Activated naive CD4-positive, alpha-beta T cell treated with anti-CD3 and anti-CD28 coated beads, Interleukin-2, amount 50 U/mL, for 72 hours (primary cell): ENCODE measurements at regions not wholly inside any gene's neighbourhood (a gene's known extent, or its start where the extent isn't known, plus 50 kb on each side); places are given as distances from the start of the nearest gene placed in this dataset.

Experiments
- ATAC-seq, 2 donors: fragments of 150-1000 bp; cut with Tn5 transposase; 2 replicates each; pipeline ENCODE4 v1.10.0; 2021; ENCODE audit warnings: mild to moderate bottlenecking in 2 of 2, moderate library complexity in 2 of 2
- DNase-seq, 2 donors: peaks; one replicate each; pipeline ENCODE4 v3.0.0; 2021 to 2022; ENCODE audit warnings: low spot score in 2 of 2
- H3K27ac Mint-ChIP-seq, 2 donors: one replicate each; pipeline ENCODE4 v1.8.0; 2022; ENCODE audit warnings: mild to moderate bottlenecking in 2 of 2, mixed read lengths in 2 of 2
- H3K36me3 Mint-ChIP-seq, 2 donors: one replicate each; pipeline ENCODE4 v1.8.0; 2022; ENCODE audit warnings: mixed read lengths in 2 of 2
- H3K9me3 Mint-ChIP-seq, 2 donors: one replicate each; pipeline ENCODE4 v1.8.0; 2022; ENCODE audit warnings: mixed read lengths in 2 of 2

DNA sequence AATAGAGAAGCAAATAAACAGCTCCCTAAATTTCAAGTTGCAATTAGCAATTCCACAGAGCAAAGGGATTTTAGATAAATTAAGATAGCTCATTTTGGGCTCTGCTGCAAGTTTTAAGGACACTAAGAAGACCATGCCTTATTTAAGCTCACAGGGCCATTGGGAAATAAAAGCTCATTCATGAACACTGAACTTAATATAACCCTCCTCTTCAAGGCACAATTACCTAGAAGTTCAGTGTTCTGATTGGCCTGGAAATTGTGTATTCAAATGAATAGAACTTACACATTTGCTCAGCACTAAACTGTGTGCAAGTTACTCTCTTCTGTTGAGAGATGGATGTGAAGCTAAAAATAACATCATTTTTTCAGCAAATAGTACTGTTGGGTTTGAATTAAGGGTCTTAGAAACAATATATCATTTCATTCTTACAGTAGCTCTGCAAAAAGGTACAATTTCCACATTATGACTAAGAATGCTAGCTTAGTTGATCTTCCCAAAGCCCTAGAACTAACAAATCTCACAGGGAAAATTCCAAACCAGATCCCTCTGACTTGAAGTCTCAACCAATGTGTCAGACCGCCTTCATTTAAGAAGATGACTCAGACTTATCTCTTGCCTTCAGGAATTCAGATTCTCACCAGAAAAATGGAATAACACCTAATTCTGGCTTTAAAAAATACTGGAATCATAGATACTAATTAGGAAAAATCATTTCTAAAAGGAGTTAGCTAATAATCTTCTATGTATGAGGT lies 87.4 kb upstream of the LRRC55 start:
- Mint-ChIP-seq H3K36me3 (no peaks in the 10 kb centered on the region), H3K27ac (no peak overlapping the region), H3K9me3 (peaks cover 0 to 4% of the 10 kb centered on the region in 2 donors)
- no peak for DNase-seq
- ATAC-seq, result no peak

DNA sequence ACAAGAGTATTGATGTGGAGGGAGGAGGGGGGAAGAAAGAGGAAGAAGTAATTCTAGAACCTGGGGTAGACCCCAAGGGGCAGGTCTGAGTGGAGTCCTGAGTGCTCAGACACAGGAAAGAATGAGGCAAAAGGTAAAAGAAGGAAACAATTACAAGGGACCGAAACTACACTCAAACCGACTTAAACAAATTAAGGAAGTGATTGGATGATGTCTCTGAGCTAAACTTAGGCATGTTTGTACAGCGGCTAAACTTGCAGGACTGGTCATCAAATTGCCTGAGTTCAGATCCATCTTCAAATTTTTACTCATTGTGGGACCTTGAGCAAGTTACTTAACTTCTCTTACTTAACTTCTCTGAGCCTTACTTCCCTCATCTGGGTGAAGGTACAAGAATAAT lies 86.3 kb upstream of the LRRC55 start:
- DNase-seq (no peak), ATAC-seq (no peak)
- no peaks in the 10 kb centered on the region for H3K36me3 Mint-ChIP-seq
- H3K27ac Mint-ChIP-seq, result no peak overlapping the region
- peaks cover 0 to 4% of the 10 kb centered on the region in 2 donors for H3K9me3 Mint-ChIP-seq

DNA sequence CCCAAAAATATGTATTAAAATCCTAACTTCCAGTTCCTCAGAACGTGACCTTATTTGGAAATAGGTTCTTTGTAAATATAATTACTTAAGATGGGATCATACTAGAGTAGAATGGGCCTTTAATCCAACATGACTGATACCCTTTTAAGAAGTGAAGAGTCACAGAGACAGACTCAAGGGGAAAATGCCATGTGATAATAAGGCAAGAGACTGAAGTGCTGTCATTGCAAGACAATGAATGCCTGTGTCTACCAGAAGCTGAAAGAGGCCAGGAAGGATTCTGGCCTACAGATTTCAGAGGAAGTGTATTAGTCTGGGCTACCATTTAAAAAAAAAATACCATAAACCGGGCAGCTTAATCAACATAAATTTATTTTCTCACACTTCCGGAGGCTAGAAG lies 85.9 kb upstream of the LRRC55 start:
- no peak for DNase-seq
- H3K36me3 Mint-ChIP-seq, result no peaks in the 10 kb centered on the region
- peaks cover 0 to 4% of the 10 kb centered on the region in 2 donors for H3K9me3 Mint-ChIP-seq
- ATAC-seq, result no peak
- H3K27ac Mint-ChIP-seq, result no peak overlapping the region

DNA sequence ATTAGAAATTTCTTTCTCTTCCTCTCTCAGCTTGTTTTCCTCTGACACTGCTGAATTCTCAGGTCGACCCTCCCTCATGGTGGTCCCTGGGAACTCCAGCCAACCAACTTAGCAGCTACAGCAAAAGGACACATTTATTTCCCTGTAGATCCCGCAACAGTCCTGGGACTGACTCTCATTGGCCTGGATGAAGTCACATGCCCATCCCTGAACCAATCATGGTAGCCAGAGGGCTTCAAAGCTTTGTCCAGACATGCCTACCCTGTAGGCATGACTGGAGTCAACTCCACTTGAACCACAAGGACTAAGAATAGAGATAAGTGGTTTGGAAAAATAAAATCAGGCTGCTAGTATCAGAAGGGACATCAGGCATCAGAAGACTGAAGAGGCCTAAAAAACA lies 84.6 kb upstream of the LRRC55 start:
- H3K27ac Mint-ChIP-seq, result no peak overlapping the region
- no peak for DNase-seq
- no peaks in the 10 kb centered on the region for H3K36me3 Mint-ChIP-seq
- H3K9me3 Mint-ChIP-seq, result peaks cover 0 to 4% of the 10 kb centered on the region in 2 donors
- ATAC-seq, result no peak

DNA sequence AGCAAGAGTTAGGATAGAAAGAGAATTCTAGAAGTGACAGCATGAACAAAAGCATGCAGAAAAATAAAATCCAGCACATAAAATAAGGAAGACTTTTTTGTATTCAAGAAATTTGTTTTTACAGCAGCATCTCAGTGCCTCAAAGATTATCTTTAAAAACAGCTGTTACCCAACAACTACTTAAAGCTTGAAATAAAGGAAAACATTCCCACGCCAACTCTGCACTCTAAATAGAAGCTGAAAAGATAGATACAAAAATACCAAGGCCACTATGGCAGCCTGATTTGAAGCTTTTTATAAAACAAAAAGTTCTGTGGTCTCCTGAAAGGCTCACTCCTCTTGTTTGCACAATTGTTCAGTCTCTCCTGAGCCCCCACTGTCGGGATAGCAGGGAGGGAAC lies 83.6 kb upstream of the LRRC55 start:
- Mint-ChIP-seq H3K36me3 (no peaks in the 10 kb centered on the region), H3K27ac (no peak overlapping the region), H3K9me3 (peaks cover 0 to under 1% of the 10 kb centered on the region in 2 donors)
- ATAC-seq, result no peak
- no peak for DNase-seq

DNA sequence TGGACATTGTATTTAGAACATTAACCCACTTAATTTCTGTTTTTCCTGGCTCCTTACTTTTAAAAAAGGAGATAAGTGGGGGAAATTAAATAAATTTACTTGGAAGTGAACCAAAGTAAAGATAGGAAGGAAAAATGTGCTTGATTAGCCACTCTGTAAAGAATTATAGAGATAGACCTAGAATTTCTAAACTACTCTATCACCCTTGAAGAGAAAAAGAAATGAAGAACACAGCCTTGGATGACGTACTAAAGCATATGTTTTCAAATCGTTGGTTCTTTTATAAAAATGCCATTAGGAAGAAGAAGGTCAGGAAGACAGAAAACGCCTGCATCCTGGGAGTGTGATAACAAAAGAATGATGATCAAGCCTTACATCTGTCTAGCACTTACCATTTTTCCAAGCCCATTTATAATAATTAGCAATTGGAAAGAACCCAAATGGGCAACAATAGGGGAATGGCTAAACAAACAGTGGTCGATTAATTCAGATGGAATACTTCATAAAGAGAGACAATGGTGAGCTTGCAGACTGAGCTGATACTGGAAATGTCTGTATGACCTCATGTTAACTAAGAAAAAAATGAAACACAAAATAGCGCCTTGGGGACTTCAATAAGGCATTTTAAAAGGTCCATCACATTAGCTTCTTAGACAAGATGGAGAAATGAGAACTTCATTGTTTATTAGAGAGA lies 81.0 kb upstream of the LRRC55 start:
- no peak overlapping the region for H3K27ac Mint-ChIP-seq
- no peaks in the 10 kb centered on the region for H3K36me3 Mint-ChIP-seq
- DNase-seq (no peak), ATAC-seq (no peak)
- H3K9me3 Mint-ChIP-seq, result no peaks in the 10 kb centered on the region

DNA sequence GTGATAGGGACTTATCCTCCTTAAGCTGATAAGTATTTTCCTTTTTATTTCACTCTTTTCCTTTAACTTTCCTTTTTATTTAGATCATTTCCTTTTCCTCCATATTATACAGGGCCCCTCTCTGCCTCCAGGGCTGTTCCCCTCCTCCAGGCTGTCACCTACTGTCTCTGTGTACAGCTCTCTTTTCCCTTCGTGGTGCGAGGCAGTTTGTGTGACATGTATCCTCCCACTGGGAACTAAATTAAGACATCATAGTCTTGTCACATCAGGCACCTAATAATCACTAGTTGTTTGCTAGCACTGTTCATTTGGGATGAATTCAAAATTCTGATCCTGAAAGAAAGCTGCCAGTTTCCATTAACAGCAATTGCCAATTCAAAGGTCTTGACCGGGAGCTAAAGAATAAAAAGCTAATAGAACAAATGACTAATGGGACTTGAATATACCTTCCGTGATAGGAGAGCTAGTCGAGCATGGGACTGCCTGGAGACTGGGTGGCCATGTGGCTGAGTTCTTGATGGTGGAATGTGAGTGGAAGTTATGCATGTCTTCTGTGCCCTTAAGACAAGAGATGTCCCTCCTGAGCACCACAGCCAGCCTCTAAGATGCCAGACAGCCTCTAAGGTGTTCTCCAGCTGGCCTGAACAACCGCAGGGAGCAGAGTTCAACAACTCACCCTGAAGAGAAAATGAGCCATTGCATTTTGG lies 77.7 kb upstream of the LRRC55 start:
- H3K36me3 Mint-ChIP-seq, result peaks cover 0 to 8% of the 10 kb centered on the region in 2 donors
- DNase-seq, result no peak
- no peak for ATAC-seq
- no peak overlapping the region for H3K27ac Mint-ChIP-seq
- H3K9me3 Mint-ChIP-seq, result peaks cover 7 to 8% of the 10 kb centered on the region in 2 donors

DNA sequence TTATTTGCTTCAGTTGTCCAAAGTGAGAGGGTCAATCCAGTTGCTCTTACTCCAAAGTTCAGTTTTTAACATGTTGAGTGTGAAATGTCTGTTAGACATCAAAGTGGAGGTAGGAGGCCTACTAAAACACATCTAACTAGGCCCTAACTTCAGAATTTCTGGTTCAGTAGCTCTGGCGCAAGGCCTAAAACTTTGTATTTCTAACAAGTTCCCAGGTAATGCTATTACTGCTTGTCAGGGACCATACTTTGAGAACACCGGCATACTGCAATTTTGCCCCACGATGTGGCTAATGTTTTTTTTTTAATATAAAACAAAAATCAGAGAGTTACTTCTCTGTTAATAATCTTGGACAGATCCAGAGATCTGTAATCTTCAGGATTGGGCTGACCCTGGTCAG lies 72.4 kb upstream of the LRRC55 start:
- Mint-ChIP-seq H3K27ac (no peak overlapping the region), H3K9me3 (peaks cover 8 to 9% of the 10 kb centered on the region in 2 donors), H3K36me3 (peaks cover 0 to 10% of the 10 kb centered on the region in 2 donors)
- no peak for ATAC-seq
- no peak for DNase-seq

DNA sequence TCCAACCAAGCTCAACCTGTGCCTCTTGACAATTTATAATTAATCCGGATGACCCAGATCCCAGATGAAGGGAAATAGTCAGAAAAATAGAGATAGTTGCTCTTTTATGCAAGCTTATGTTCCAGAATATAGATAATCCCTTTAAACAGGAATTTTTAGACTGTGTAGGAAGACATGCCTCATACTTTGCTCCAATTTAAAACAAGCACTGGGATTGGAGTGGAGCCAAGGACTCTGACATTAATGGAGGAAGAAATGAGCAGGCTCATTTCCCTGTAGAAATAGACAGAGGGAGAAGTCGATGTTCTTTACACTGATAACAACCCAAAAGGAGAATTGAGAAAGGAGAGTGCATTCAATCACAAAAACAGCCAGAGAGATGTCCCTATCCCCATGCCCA lies 70.1 kb upstream of the LRRC55 start:
- DNase-seq (no peak), ATAC-seq (no peak)
- Mint-ChIP-seq H3K27ac (no peak overlapping the region), H3K36me3 (peaks cover 0 to 10% of the 10 kb centered on the region in 2 donors), H3K9me3 (peaks cover 8 to 9% of the 10 kb centered on the region in 2 donors)

DNA sequence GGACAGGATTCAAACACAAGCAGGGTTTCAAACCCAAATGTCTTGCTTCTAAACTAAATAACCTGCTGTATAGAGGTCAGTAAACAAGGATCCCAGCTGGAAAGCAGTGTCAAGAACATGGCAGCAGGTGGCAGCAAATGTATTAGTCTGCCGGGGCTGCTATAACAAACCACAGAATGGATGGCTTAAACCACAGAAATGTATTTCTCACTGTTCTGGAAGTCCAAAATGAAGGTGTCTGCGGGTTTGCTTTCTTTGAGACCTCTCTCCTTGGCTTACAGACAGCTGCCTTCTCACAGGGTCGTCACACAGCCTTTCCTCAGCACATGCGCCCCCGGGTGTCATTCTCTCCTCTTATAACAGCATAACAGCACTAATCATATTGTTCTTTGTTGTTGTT lies 65.1 kb upstream of the LRRC55 start:
- DNase-seq (peak in 1 of 2 donors; percentile 6), ATAC-seq (peak in 1 of 2 donors; percentile 41)
- H3K27ac Mint-ChIP-seq, result no peak overlapping the region
- no peaks in the 10 kb centered on the region for H3K36me3 Mint-ChIP-seq
- no peaks in the 10 kb centered on the region for H3K9me3 Mint-ChIP-seq

DNA sequence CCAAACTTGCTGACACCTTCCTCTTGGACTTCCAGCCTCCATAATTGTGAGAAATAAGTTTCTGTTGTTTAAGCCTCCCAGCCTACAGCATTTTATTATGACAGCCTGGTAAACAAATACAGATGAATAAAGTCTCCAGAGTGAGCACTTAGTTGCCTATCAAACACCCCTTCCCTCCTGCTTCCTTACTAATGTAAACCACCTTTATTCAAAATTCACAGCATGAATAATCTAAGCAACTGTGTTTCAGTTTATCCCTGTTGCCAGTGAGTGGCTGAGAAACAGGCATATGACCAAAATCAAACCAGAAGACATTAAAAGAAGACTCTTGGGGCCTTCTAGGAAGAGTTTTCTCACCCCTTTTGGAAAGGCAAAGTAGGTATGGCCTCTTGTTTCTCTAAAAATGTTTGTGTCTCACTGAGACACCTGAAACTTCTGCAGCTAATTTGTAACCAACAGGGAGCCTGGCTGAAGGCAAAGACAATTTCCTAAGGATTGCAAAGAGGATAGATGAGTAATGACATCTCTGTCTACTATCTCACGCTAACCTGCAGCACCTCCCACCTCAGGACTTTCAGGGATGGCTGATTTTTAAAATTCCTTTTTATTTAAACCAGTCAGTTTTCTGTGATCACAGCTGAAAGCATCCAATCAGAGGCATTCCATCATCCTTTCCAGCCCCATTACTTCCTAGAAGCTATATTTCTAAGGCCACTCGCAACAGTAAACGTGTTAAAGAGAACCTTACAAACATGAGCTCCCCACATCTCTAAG lies 61.4 kb upstream of the LRRC55 start:
- DNase-seq (no peak), ATAC-seq (no peak)
- H3K27ac Mint-ChIP-seq, result no peak overlapping the region

DNA sequence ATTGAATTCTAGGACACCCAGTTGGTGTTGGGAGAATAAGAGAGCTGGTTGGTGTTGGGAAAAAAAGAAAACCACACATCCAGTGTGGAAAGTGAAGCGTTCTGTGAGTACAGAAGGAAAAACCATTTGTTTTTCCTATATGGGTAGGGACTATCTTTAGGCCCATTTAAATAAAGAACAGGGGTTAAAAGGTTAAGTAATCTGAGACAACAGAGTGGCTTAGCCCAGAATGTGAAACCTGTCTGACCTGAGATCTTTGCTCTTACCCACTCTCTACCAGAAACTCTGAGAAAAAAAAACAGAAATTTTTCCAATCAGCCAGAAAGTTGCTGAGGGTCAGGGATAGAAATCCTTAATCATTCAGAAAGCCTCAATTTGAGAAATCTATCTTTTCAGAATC lies 59.8 kb upstream of the LRRC55 start:
- Mint-ChIP-seq H3K36me3 (no peaks in the 10 kb centered on the region), H3K9me3 (no peaks in the 10 kb centered on the region), H3K27ac (no peak overlapping the region)
- ATAC-seq (no peak), DNase-seq (no peak)

More for the DNA sequence above, 61.4 kb upstream of the LRRC55 start:
- Mint-ChIP-seq H3K36me3 (no peaks in the 10 kb centered on the region), H3K9me3 (no peaks in the 10 kb centered on the region)

DNA sequence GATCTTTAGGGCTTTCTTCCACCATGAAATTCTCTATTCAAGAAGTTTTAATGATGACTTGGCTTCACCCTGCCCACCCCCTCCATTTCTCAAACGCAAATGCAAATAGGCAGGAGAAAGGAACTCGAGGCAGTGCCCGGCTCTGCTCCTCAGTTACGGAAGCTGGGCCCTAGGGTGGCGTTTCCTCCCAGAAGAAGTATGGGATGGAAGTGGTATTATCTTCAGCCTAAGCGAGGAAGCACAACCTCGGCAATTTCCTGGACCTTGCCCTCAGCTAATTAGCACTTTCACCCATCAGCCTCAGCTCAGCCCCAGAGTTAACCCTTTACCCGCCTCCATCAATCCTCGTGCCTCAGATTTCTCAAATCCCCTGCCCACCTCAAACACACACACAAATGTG lies 58.2 kb upstream of the LRRC55 start:
- no peaks in the 10 kb centered on the region for H3K9me3 Mint-ChIP-seq
- DNase-seq, result no peak
- no peak overlapping the region for H3K27ac Mint-ChIP-seq
- H3K36me3 Mint-ChIP-seq, result no peaks in the 10 kb centered on the region
- ATAC-seq, result no peak

DNA sequence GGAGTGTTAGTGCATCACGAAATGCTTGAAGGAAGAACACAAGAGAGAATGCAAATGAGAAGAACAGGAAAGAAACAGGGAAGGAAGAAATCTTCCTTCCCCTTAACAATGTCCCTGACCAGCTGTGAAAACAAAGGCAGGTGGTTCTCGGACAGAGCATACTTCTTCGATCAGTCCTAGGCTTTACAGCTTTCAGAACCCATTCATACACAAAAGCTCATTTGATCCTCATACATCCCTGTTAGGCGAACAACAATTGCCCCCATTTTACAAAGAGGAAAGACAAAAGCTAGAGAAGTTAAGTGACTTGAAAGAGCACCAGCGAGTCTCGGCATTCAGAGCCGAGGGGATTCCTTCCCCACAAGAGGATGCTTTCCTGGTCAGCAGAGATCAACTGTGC lies 57.2 kb upstream of the LRRC55 start:
- no peak for ATAC-seq
- no peaks in the 10 kb centered on the region for H3K36me3 Mint-ChIP-seq
- DNase-seq, result no peak
- H3K27ac Mint-ChIP-seq, result no peak overlapping the region
- H3K9me3 Mint-ChIP-seq, result no peaks in the 10 kb centered on the region

DNA sequence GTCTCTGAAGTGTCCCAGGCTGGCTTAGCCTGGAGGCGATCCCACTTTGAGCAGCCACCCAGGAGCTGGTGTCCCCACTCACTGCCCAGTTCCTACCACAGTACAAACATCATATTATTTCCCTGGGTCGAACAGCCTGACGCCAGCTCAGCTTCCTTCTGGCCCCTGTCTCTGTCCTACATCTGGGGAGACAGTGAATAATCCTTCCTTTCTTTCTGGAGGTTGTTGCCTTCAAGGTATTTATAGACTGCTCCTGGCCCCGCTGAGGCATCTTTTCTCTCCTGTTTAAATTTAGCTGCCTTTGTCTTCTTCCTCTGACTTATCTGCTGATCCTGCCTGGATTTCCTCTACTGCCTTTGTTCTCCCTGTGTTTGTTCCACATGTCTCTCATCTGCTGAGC lies 56.8 kb upstream of the LRRC55 start:
- H3K36me3 Mint-ChIP-seq, result no peaks in the 10 kb centered on the region
- H3K27ac Mint-ChIP-seq, result no peak overlapping the region
- H3K9me3 Mint-ChIP-seq, result no peaks in the 10 kb centered on the region
- ATAC-seq, result no peak
- DNase-seq, result no peak

DNA sequence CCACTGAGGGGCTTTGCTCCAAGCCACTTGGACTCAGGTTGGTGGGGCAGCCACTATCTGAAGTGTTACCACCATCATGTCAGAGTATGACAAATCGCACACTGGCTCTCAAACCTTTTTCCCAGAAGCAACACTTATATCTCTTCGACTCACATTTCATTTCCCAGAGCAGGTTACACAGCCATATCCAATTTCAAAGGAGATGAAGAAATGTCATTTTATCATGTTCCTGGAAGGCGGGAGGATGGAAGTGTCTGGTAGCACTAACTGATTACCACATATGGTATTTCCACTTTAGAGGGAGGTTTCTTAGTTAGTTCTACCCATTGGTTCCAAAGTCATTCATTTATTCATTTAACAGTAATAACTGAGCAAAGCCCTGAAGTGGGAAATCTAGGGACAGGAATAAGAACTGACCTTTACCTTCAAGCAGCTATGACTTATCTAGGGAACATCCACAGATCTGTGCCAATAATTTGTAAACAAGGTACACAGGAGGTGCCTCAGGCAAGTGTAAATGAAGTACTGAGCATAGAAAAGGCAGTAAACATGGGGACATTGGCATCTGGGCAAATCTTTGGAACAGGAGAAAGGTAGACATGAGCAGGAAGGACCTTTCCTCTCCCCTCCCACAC lies 54.9 kb upstream of the LRRC55 start:
- Mint-ChIP-seq H3K27ac (no peak overlapping the region), H3K9me3 (no peaks in the 10 kb centered on the region), H3K36me3 (no peaks in the 10 kb centered on the region)
- DNase-seq (no peak), ATAC-seq (no peak)
